AG09319 (cell line): ENCODE measurements at regions not wholly inside any gene's neighbourhood (a gene's known extent, or its start where the extent isn't known, plus 50 kb on each side); places are given as distances from the start of the nearest gene placed in this dataset.

Experiments
- DNase-seq: peaks from one replicate; pipeline ENCODE4 v3.0.0-alpha.2; 2010; ENCODE audit warnings: low read depth; ENCODE audit errors: extremely low read depth
- TF ChIP-seq, protein P1 (sequence below): IDR thresholded peaks from 2 replicates; pipeline ENCODE4 v1.5.1; 2011; ENCODE audit warnings: low read depth, mild to moderate bottlenecking, inconsistent platforms, low read length, moderate library complexity

DNA sequence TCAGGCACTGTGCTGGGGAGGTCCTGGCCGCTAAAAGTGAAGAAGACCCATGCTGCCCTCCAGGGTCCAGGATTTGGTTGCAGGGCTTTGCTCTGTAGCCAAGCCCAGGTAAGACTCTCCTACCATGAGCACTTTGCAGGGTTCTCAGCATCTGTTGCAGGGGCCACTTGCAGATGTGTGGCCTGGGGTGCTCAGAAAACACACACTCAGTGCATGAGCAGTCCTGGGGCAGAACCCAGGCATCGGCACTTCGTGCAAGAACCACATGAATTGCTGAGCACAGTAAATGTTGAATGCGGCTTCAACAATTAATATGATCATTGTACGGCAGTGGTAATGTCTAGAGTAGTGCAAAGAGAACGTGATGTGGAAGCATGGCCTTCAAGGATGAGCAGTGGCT is 98.5 kb upstream of the SMIM21 start:
- DNase-seq: no peak
- TF ChIP-seq, protein P1, sequence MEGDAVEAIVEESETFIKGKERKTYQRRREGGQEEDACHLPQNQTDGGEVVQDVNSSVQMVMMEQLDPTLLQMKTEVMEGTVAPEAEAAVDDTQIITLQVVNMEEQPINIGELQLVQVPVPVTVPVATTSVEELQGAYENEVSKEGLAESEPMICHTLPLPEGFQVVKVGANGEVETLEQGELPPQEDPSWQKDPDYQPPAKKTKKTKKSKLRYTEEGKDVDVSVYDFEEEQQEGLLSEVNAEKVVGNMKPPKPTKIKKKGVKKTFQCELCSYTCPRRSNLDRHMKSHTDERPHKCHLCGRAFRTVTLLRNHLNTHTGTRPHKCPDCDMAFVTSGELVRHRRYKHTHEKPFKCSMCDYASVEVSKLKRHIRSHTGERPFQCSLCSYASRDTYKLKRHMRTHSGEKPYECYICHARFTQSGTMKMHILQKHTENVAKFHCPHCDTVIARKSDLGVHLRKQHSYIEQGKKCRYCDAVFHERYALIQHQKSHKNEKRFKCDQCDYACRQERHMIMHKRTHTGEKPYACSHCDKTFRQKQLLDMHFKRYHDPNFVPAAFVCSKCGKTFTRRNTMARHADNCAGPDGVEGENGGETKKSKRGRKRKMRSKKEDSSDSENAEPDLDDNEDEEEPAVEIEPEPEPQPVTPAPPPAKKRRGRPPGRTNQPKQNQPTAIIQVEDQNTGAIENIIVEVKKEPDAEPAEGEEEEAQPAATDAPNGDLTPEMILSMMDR: no peak

- DNase-seq: no peak
- TF ChIP-seq, protein P1: no peak
These were observed 97.8 kb upstream of the SMIM21 start for GRCh38 chr18:75525331-75525730.

DNA sequence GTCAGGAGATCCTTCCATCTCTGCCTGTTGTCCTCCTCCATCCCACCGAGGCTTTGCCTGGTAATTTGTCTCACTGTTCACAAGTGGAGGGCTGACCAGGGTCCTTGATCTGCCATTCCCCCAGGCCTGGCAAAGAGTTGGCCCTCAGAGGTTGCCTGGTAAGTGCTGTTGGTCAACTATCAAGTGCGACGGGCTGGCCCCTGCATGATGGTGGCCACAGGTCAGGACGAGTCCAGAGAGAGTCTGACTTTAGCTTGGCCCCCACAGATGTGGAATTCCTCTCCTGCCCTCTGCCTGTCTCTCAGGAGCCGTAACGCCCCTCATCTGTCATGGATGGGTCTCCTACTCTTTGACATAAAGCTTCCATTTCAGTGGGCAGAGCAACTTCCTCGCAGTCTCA is 97.3 kb upstream of the SMIM21 start:
- TF ChIP-seq, protein P1: no peak

DNA sequence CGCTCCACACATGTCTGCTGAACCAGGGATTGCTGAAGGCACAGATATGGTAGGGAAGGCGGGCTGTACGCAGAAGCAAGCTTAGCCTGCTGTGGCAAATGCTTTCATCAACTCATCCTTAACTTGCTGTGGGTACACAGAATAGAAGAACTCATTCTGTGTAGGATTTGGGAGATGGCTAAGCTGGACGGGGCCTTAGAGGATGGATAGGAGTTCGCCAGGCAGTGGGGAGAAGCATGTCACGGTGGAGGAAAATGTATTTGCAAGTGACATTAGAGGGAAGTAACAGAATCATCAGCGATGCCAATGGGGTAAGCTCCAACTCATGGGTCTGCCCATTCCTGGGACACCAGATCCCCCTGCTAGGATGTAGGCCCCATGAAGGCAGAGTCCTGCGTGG is 96.7 kb upstream of the SMIM21 start:
- TF ChIP-seq, protein P1: no peak
- DNase-seq: no peak

More for the DNA sequence above, 97.3 kb upstream of the SMIM21 start:
- DNase-seq: no peak

GRCh38 chr18:75521816-75522215 is 94.3 kb upstream of the SMIM21 start:
- no peak for DNase-seq

GRCh38 chr18:75518007-75518406 is 90.5 kb upstream of the SMIM21 start:
- DNase-seq: no peak
- TF ChIP-seq, protein P1: no peak

More at GRCh38 chr18:75521816-75522215, 94.3 kb upstream of the SMIM21 start:
- TF ChIP-seq, protein P1: no peak

DNA sequence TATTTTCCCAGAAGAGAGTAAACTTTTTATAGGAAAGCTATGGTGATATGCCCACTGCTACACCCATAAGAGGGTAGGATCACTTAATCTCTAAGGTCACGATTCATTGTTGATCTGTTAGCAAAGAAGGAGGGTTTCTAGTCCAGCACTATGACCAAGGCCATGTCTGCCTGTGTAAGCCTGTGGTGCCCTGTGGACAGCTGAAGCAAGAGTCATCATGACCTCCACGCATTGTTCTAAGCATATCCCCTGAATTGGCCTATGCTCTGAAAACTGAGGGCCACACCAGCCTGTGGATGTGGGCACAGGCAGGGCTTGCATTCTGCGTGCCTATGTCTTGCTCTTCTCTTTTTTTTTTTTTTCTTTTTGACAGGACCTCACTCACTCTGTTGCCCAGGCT is 89.8 kb upstream of the SMIM21 start:
- DNase-seq: no peak
- TF ChIP-seq, protein P1: no peak
